ENCODE measurements at regions not wholly inside any gene's neighbourhood (a gene's known extent, or its start where the extent isn't known, plus 50 kb on each side); places are given as distances from the start of the nearest gene placed in this dataset.

GRCh38 chr5:9898319-9898718, 268.2 kb upstream of the TAS2R1 start:
- no peaks in the 10 kb centered on the region for H3K4me1 Mint-ChIP-seq (ENCODE audit: insufficient read depth, unreplicated experiment)

DNA sequence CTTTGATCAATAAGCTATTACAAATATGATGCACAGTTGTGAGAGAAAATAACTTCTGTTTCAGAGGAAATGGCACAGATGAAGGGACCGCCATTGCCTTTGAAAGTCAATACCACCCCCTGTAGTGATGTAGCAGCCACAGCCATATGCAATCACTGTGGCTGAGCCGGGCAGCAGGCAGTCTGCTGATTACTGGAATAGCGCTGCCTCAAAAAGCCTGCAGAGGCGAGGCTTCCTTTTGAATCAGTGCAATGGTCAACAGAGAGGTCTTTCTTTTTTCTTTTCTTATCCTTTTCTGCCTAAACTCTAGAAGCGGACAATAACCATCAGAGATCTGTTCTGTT, 265.1 kb upstream of the TAS2R1 start:
- TF ChIP-seq CTCF (IDR thresholded peaks at IDR 0.05; ENCODE audit: unreplicated experiment): no peak
- H3K9me3 Mint-ChIP-seq (ENCODE audit: unreplicated experiment): no peaks in the 10 kb centered on the region
- H3K36me3 Mint-ChIP-seq (ENCODE audit: insufficient read depth, unreplicated experiment): no peaks in the 10 kb centered on the region
- no peak for DNase-seq (ENCODE audit: unreplicated experiment)
- BruUV-seq (replicated peaks): no TSS peak
- ChIA-PET CTCF (interaction anchor here (1.0 to 1.5 kb wide), 2 partner anchors 136 to 217 kb away, joined by 3 read pairs; no protein-coding TSS in a partner anchor), POLR2A (no interaction called here)
- intact Hi-C loops (cut with micrococcal nuclease): loop anchor here (10.0 kb wide), 1 partner anchor 60 kb away; no protein-coding TSS in a partner anchor
- no peaks in the 10 kb centered on the region for H3K4me1 Mint-ChIP-seq (ENCODE audit: insufficient read depth, unreplicated experiment)
- H3K27ac Mint-ChIP-seq (ENCODE audit: low read depth, unreplicated experiment): no peak overlapping the region
- H3K4me3 Mint-ChIP-seq (ENCODE audit: unreplicated experiment): no peak overlapping the region
- H3K27me3 Mint-ChIP-seq (ENCODE audit: insufficient read depth, unreplicated experiment): no peaks in the 10 kb centered on the region

More at GRCh38 chr5:9898319-9898718, 268.2 kb upstream of the TAS2R1 start:
- no peaks in the 10 kb centered on the region for H3K9me3 Mint-ChIP-seq (ENCODE audit: unreplicated experiment)
- H3K36me3 Mint-ChIP-seq (ENCODE audit: insufficient read depth, unreplicated experiment): no peaks in the 10 kb centered on the region
- TF ChIP-seq CTCF (IDR thresholded peaks at IDR 0.05; ENCODE audit: unreplicated experiment): peak; percentile 45
- no peak overlapping the region for H3K27ac Mint-ChIP-seq (ENCODE audit: low read depth, unreplicated experiment)
- CTCF ChIA-PET: interaction anchor here (0.6 to 3.7 kb wide), 21 partner anchors 8 to 250 kb away, joined by 3 to 32 read pairs (median 5); no protein-coding TSS in a partner anchor
- POLR2A ChIA-PET: no interaction called here
- BruUV-seq (replicated peaks): no TSS peak
- DNase-seq (ENCODE audit: unreplicated experiment): peak; percentile 66
- H3K27me3 Mint-ChIP-seq (ENCODE audit: insufficient read depth, unreplicated experiment): no peaks in the 10 kb centered on the region
- intact Hi-C loops (cut with micrococcal nuclease): loop anchor here (1.0 to 10.0 kb wide), 4 partner anchors 56 to 248 kb away; no protein-coding TSS in a partner anchor
- H3K4me3 Mint-ChIP-seq (ENCODE audit: unreplicated experiment): no peak overlapping the region

DNA sequence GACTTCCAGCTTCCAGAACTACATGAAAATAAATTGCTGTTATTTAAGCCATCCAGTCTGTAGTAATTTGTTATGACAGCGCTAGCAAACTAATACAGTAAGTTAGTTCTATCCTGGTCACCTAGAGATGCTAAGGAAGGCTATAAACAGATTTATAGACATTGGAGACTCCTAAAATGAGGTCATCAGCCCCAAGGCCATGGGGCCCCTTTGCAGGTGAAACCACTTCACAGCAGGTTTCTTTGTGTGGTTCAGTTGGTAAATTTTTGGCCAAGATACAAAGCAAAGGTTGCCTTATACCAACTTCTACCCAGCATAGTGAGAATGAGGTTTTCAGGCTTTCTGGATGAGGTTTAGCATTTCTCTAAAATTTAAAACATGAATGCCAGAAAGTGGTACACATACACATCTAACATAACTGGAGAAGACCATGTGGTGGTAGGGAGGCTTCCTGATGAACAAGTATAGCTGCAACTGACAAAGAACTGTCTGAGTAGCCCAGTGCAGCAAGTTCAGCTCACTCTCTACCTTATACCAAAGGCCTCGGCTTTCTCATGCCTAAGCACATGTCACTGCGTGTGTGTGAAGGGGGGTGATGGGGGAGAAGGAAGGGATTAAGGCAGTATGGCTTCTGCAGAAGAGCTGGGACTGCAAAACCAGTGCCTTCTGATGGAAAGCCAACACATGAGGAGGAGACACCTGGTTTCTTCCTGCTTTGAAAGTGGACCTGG, 264.6 kb upstream of the TAS2R1 start:
- DNase-seq (ENCODE audit: unreplicated experiment): no peak
- H3K27ac Mint-ChIP-seq (ENCODE audit: low read depth, unreplicated experiment): no peak overlapping the region
- TF ChIP-seq CTCF (IDR thresholded peaks at IDR 0.05; ENCODE audit: unreplicated experiment): no peak
- no TSS peak for BruUV-seq (replicated peaks)
- no peaks in the 10 kb centered on the region for H3K9me3 Mint-ChIP-seq (ENCODE audit: unreplicated experiment)
- intact Hi-C loops (cut with micrococcal nuclease): loop anchor here (10.0 kb wide), 1 partner anchor 60 kb away; no protein-coding TSS in a partner anchor
- H3K27me3 Mint-ChIP-seq (ENCODE audit: insufficient read depth, unreplicated experiment): no peaks in the 10 kb centered on the region
- H3K36me3 Mint-ChIP-seq (ENCODE audit: insufficient read depth, unreplicated experiment): no peaks in the 10 kb centered on the region
- ChIA-PET CTCF (interaction anchor here (1.5 kb wide), 1 partner anchor 136 kb away, joined by 3 read pairs; no protein-coding TSS in a partner anchor), POLR2A (no interaction called here)
- H3K4me3 Mint-ChIP-seq (ENCODE audit: unreplicated experiment): no peak overlapping the region
- H3K4me1 Mint-ChIP-seq (ENCODE audit: insufficient read depth, unreplicated experiment): no peaks in the 10 kb centered on the region

GRCh38 chr5:9892696-9893095, 262.5 kb upstream of the TAS2R1 start:
- intact Hi-C loops (cut with micrococcal nuclease): loop anchor here (10.0 kb wide), 1 partner anchor 62 kb away; no protein-coding TSS in a partner anchor

More at GRCh38 chr5:9892696-9893095, 262.5 kb upstream of the TAS2R1 start:
- ChIA-PET CTCF (interaction anchor here (0.7 kb wide), 1 partner anchor 31 kb away, joined by 5 read pairs; no protein-coding TSS in a partner anchor), POLR2A (no interaction called here)
- Mint-ChIP-seq H3K36me3 (ENCODE audit: insufficient read depth, unreplicated experiment) (no peaks in the 10 kb centered on the region), H3K4me1 (ENCODE audit: insufficient read depth, unreplicated experiment) (peaks cover 10% of the 10 kb centered on the region), H3K4me3 (ENCODE audit: unreplicated experiment) (no peak overlapping the region), H3K9me3 (ENCODE audit: unreplicated experiment) (no peaks in the 10 kb centered on the region), H3K27ac (ENCODE audit: low read depth, unreplicated experiment) (no peak overlapping the region), H3K27me3 (ENCODE audit: insufficient read depth, unreplicated experiment) (no peaks in the 10 kb centered on the region)
- TF ChIP-seq CTCF (IDR thresholded peaks at IDR 0.05; ENCODE audit: unreplicated experiment): no peak
- no peak for DNase-seq (ENCODE audit: unreplicated experiment)
- BruUV-seq (replicated peaks): no TSS peak

Data from MCF 10A (cell line).